WTC11 (cell line): ENCODE measurements at regions not wholly inside any gene's neighbourhood (a gene's known extent, or its start where the extent isn't known, plus 50 kb on each side); places are given as distances from the start of the nearest gene placed in this dataset.

Experiments used
- ATAC-seq: fragments of 200-7000 bp; cut with Tn5 transposase; 2 replicates; pipeline ENCODE4 v1.10.0; 2021; ENCODE audit warnings: mild to moderate bottlenecking, moderate library complexity
- CTCF ChIA-PET: fragments of 300-600 bp; sonication (Branson Sonifier 250); formaldehyde crosslinking; loops from one replicate; lab custom pipeline; 2021; ENCODE audit warnings: antibody characterized with exemption; lab: Charles Lee
- POLR2A ChIA-PET: fragments of 350-600 bp; sonication (Branson Sonifier 250); formaldehyde crosslinking; loops from one replicate; lab custom pipeline; 2021; ENCODE audit warnings: antibody characterized with exemption; lab: Charles Lee
- DNase-seq: peaks from one replicate; pipeline ENCODE4 v3.0.0; 2021; ENCODE audit warnings: low spot score
- H3K27ac Mint-ChIP-seq: 2 replicates; pipeline ENCODE4 v1.8.0; 2021; ENCODE audit warnings: mixed read lengths
- H3K27me3 Mint-ChIP-seq: 2 replicates; pipeline ENCODE4 v1.8.0; 2021; ENCODE audit warnings: low read depth, mild to moderate bottlenecking, moderate library complexity, mixed read lengths
- H3K36me3 Mint-ChIP-seq: 2 replicates; pipeline ENCODE4 v1.8.0; 2021; ENCODE audit warnings: mixed read lengths
- H3K4me1 Mint-ChIP-seq: 2 replicates; pipeline ENCODE4 v1.8.0; 2022; ENCODE audit warnings: mixed read lengths
- H3K4me3 Mint-ChIP-seq: 2 replicates; pipeline ENCODE4 v1.8.0; 2021; ENCODE audit warnings: mild to moderate bottlenecking, moderate library complexity, mixed read lengths
- H3K9me3 Mint-ChIP-seq: 2 replicates; pipeline ENCODE4 v1.8.0; 2021; ENCODE audit warnings: mixed read lengths
- CREB1 ChIP-seq: sonication (generic); formaldehyde crosslinking; IDR thresholded peaks from 2 replicates; pipeline ENCODE4 v1.8.0; 2023; ENCODE audit warnings: mild to moderate bottlenecking, missing genetic modification reagents
- CREM ChIP-seq: sonication (generic); formaldehyde crosslinking; IDR thresholded peaks from 2 replicates; pipeline ENCODE4 v1.8.1; 2022; ENCODE audit warnings: mild to moderate bottlenecking, missing genetic modification reagents, moderate library complexity
- E2F1 ChIP-seq: sonication (generic); formaldehyde crosslinking; IDR thresholded peaks from 2 replicates; pipeline ENCODE4 v1.8.0; 2022; ENCODE audit warnings: mild to moderate bottlenecking, missing genetic modification reagents
- ETV6 ChIP-seq: sonication (generic); formaldehyde crosslinking; IDR thresholded peaks from 2 replicates; pipeline ENCODE4 v1.8.1; 2022; ENCODE audit warnings: mild to moderate bottlenecking, missing genetic modification reagents
- FOXJ3 ChIP-seq: sonication (generic); formaldehyde crosslinking; IDR thresholded peaks from 2 replicates; pipeline ENCODE4 v1.9.0; 2021; ENCODE audit warnings: missing genetic modification reagents, mild to moderate bottlenecking, borderline replicate concordance
- JUN ChIP-seq: sonication (generic); formaldehyde crosslinking; IDR thresholded peaks from 2 replicates; pipeline ENCODE4 v1.8.0; 2023; ENCODE audit warnings: mild to moderate bottlenecking, missing genetic modification reagents
- MYBL2 ChIP-seq: sonication (generic); formaldehyde crosslinking; IDR thresholded peaks from 2 replicates; pipeline ENCODE4 v1.8.1; 2023; ENCODE audit warnings: mild to moderate bottlenecking, moderate library complexity, missing genetic modification reagents
- NFE2L1 ChIP-seq: sonication (generic); formaldehyde crosslinking; IDR thresholded peaks from 2 replicates; pipeline ENCODE4 v1.8.1; 2023; ENCODE audit warnings: missing genetic modification reagents
- NR1H2 ChIP-seq: sonication (generic); formaldehyde crosslinking; IDR thresholded peaks from 2 replicates; pipeline ENCODE4 v1.9.0; 2021; ENCODE audit warnings: mild to moderate bottlenecking, moderate library complexity, missing genetic modification reagents
- PRDM15 ChIP-seq: sonication (generic); formaldehyde crosslinking; IDR thresholded peaks from 2 replicates; pipeline ENCODE4 v1.8.0; 2022; ENCODE audit warnings: missing genetic modification reagents
- PRRX2 ChIP-seq: fragments of 250-450 bp; sonication (Bioruptor Pico); IDR thresholded peaks from 2 replicates; pipeline ENCODE4 v1.8.0; 2021; ENCODE audit warnings: mild to moderate bottlenecking
- RORB ChIP-seq: fragments of 250-450 bp; sonication (Bioruptor Pico); IDR thresholded peaks from 2 replicates; pipeline ENCODE4 v1.9.0; 2021; ENCODE audit warnings: mild to moderate bottlenecking
- SMAD4 ChIP-seq: sonication (generic); formaldehyde crosslinking; IDR thresholded peaks from 2 replicates; pipeline ENCODE4 v1.8.0; 2022; ENCODE audit warnings: mild to moderate bottlenecking, missing genetic modification reagents
- SOX15 ChIP-seq: fragments of 250-450 bp; sonication (Bioruptor Pico); IDR thresholded peaks from 2 replicates; pipeline ENCODE4 v1.9.0; 2021; ENCODE audit warnings: mild to moderate bottlenecking
- SP1 ChIP-seq: sonication (generic); formaldehyde crosslinking; conservative IDR thresholded peaks from 2 replicates; pipeline ENCODE4 v1.8.1; 2022; ENCODE audit warnings: missing genetic modification reagents
- ZBTB43 ChIP-seq: sonication (generic); formaldehyde crosslinking; IDR thresholded peaks from 2 replicates; pipeline ENCODE4 v1.8.1; 2023; ENCODE audit warnings: mild to moderate bottlenecking, missing genetic modification reagents
- ZNF138 ChIP-seq: sonication (generic); formaldehyde crosslinking; conservative IDR thresholded peaks from 2 replicates; pipeline ENCODE4 v1.8.1; 2022; ENCODE audit warnings: mild to moderate bottlenecking, moderate library complexity, missing genetic modification reagents
- ZNF281 ChIP-seq: sonication (generic); formaldehyde crosslinking; IDR thresholded peaks from 2 replicates; pipeline ENCODE4 v1.8.0; 2023; ENCODE audit warnings: mild to moderate bottlenecking, missing genetic modification reagents
- ZNF532 ChIP-seq: fragments of 250-450 bp; sonication (Bioruptor Pico); IDR thresholded peaks from 2 replicates; pipeline ENCODE4 v1.9.0; 2021; ENCODE audit warnings: mild to moderate bottlenecking, borderline replicate concordance
- TF ChIP-seq, protein P1 (sequence below): sonication (generic); formaldehyde crosslinking; IDR thresholded peaks from 2 replicates; pipeline ENCODE4 v1.8.0; 2022; ENCODE audit warnings: mild to moderate bottlenecking, missing genetic modification reagents
- TF ChIP-seq, protein P2 (sequence below): sonication (generic); formaldehyde crosslinking; IDR thresholded peaks from 2 replicates; pipeline ENCODE4 v1.8.0; 2022; ENCODE audit warnings: mild to moderate bottlenecking, missing genetic modification reagents

DNA sequence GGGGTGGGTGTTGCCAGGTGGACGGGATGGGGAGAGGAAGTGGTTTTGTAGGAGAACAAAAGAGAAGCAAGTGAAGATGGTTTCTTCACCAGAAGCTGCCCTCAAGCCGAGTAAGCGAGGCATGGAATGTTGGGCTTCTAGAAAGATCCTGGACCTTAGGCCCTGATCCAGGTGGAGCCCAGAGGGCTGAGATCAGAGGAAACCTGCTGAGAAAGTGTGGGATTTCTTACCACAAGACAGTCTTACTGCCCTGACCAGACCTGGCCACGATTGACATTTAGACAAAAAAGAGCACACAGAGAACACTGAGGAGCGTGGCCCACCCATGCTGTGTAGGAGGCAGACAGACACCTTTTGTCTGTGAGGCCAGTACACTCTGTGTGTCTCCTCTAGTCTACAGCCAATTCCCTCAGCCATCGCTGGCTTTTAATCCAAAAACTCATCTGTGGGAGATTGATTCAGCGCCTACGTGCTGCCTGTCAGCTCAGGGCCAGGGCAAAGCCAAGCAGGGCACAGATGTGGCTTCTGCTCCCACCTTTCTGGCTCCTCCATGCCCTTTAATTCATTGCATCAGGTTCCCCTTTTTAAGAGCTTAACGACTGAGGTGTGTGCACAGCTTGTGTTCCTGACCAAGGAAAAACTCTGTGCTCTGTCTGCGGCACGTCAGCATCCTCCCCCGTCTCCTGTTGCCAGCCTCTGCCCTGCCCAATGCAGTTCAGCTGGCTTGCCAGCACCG, 123.3 kb downstream of the AKAP11 start:
- Mint-ChIP-seq H3K9me3 (peaks cover 4% of the 10 kb centered on the region; the same call in 1 of the 2 replicates), H3K27me3 (no peaks in the 10 kb centered on the region; the same call in 1 of the 2 replicates), H3K36me3 (no peaks in the 10 kb centered on the region), H3K4me3 (no peak overlapping the region), H3K27ac (no peak overlapping the region), H3K4me1 (peaks cover 13% of the 10 kb centered on the region)
- POLR2A ChIA-PET, result no interaction called here
- ATAC-seq, result no peak
- TF ChIP-seq NR1H2 (CRISPR knock-in tag) (no peak), PRRX2 (CRISPR knock-in tag) (no peak), FOXJ3 (CRISPR knock-in tag) (no peak), ZNF281 (CRISPR knock-in tag) (no peak), ZNF138 (CRISPR knock-in tag) (no peak), NFE2L1 (CRISPR knock-in tag) (no peak), PRDM15 (CRISPR knock-in tag) (no peak), SMAD4 (CRISPR knock-in tag) (no peak), JUN (CRISPR knock-in tag) (no peak), CREM (CRISPR knock-in tag) (no peak), SP1 (no peak), MYBL2 (CRISPR knock-in tag) (no peak), E2F1 (no peak), ETV6 (CRISPR knock-in tag) (no peak), RORB (CRISPR knock-in tag) (no peak), CREB1 (CRISPR knock-in tag) (no peak)
- TF ChIP-seq, protein P1, sequence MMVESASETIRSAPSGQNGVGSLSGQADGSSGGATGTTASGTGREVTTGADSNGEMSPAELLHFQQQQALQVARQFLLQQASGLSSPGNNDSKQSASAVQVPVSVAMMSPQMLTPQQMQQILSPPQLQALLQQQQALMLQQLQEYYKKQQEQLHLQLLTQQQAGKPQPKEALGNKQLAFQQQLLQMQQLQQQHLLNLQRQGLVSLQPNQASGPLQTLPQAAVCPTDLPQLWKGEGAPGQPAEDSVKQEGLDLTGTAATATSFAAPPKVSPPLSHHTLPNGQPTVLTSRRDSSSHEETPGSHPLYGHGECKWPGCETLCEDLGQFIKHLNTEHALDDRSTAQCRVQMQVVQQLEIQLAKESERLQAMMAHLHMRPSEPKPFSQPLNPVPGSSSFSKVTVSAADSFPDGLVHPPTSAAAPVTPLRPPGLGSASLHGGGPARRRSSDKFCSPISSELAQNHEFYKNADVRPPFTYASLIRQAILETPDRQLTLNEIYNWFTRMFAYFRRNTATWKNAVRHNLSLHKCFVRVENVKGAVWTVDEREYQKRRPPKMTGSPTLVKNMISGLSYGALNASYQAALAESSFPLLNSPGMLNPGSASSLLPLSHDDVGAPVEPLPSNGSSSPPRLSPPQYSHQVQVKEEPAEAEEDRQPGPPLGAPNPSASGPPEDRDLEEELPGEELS, result no peak
- no peak for DNase-seq
- CTCF ChIA-PET, result no interaction called here

GRCh38 chr13:42396501-42396900, 124.5 kb downstream of the AKAP11 start:
- Mint-ChIP-seq H3K36me3 (no peaks in the 10 kb centered on the region), H3K27me3 (no peaks in the 10 kb centered on the region; the same call in 1 of the 2 replicates), H3K4me3 (no peak overlapping the region), H3K4me1 (peaks cover 13% of the 10 kb centered on the region), H3K27ac (no peak overlapping the region), H3K9me3 (0 out of 2 replicates have a peak, but pooled peaks cover 6% of the 10 kb centered on the region)
- ATAC-seq (no peak), DNase-seq (no peak)
- ChIA-PET POLR2A (no interaction called here), CTCF (no interaction called here)
- no peak for TF ChIP-seq ZBTB43 (CRISPR knock-in tag)
- TF ChIP-seq, protein P2, sequence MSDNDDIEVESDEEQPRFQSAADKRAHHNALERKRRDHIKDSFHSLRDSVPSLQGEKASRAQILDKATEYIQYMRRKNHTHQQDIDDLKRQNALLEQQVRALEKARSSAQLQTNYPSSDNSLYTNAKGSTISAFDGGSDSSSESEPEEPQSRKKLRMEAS, result no peak
- TF ChIP-seq ZNF532 (CRISPR knock-in tag), result no peak
- no peak for TF ChIP-seq SOX15
